Neural crest cell (in vitro differentiated cells): ENCODE measurements at regions not wholly inside any gene's neighbourhood (a gene's known extent, or its start where the extent isn't known, plus 50 kb on each side); places are given as distances from the start of the nearest gene placed in this dataset.
"Not testable (repeated sequence)": the region's sequence is repeated elsewhere in the genome, so short reads cannot be mapped to it uniquely, and the experiment has no call there.

Experiments used
- DNase-seq: peaks from one replicate; pipeline ENCODE4 v3.0.0; 2021; ENCODE audit warnings: low read depth, mixed read lengths, low spot score
- H3K27ac Mint-ChIP-seq: one replicate; pipeline ENCODE4 v1.8.0; 2021; ENCODE audit warnings: mild to moderate bottlenecking, mixed read lengths; ENCODE audit not compliant: unreplicated experiment
- H3K27me3 Mint-ChIP-seq: 2 replicates; pipeline ENCODE4 v1.8.0; 2021; ENCODE audit warnings: low read depth, mild to moderate bottlenecking, mixed read lengths
- H3K36me3 Mint-ChIP-seq: 2 replicates; pipeline ENCODE4 v1.8.0; 2021; ENCODE audit warnings: low read depth, mild to moderate bottlenecking, mixed read lengths
- H3K4me1 Mint-ChIP-seq: 2 replicates; pipeline ENCODE4 v1.8.0; 2021; ENCODE audit warnings: mixed read lengths
- H3K4me3 Mint-ChIP-seq: one replicate; pipeline ENCODE4 v1.8.0; 2021; ENCODE audit warnings: mild to moderate bottlenecking, mixed read lengths
- H3K9me3 Mint-ChIP-seq: 2 replicates; pipeline ENCODE4 v1.8.0; 2021; ENCODE audit warnings: mixed read lengths
- CTCF ChIP-seq: fragments of 200-600 bp; sonication (generic); conservative IDR thresholded peaks from 2 replicates; pipeline ENCODE4 v1.5.0; 2021; ENCODE audit warnings: antibody characterized with exemption, mild to moderate bottlenecking

GRCh38 chrX:65072590-65072989 lies 96.3 kb upstream of the ZC4H2 start:
- Mint-ChIP-seq H3K27me3 (no peaks in the 10 kb centered on the region), H3K4me3 (no peak overlapping the region), H3K36me3 (peaks cover 46% of the 10 kb centered on the region), H3K9me3 (peaks cover 32% of the 10 kb centered on the region), H3K27ac (no peak overlapping the region), H3K4me1 (no peaks in the 10 kb centered on the region)
- TF ChIP-seq CTCF, result no peak
- no peak for DNase-seq

- H3K9me3 Mint-ChIP-seq, result peaks cover 18% of the 10 kb centered on the region
- DNase-seq, H3K4me3 Mint-ChIP-seq, H3K4me1 Mint-ChIP-seq, H3K27ac Mint-ChIP-seq, H3K27me3 Mint-ChIP-seq: not testable (repeated sequence)
- peaks cover 27% of the 10 kb centered on the region for H3K36me3 Mint-ChIP-seq
Observed at GRCh38 chrX:65058626-65059025, 82.4 kb upstream of the ZC4H2 start.

- Mint-ChIP-seq H3K27me3 (no peaks in the 10 kb centered on the region), H3K4me1 (no peaks in the 10 kb centered on the region), H3K9me3 (peaks cover 26% of the 10 kb centered on the region), H3K4me3 (no peak overlapping the region), H3K36me3 (peaks cover 29% of the 10 kb centered on the region), H3K27ac (no peak overlapping the region)
- DNase-seq, result no peak
- TF ChIP-seq CTCF, result no peak
Observed at GRCh38 chrX:65045001-65045400, 68.8 kb upstream of the ZC4H2 start.

GRCh38 chrX:65035446-65035770 lies 59.2 kb upstream of the ZC4H2 start:
- H3K27ac Mint-ChIP-seq, result peak overlapping the region; percentile 95
- H3K4me3 Mint-ChIP-seq, result peak overlapping the region; percentile 95
- no peaks in the 10 kb centered on the region for H3K9me3 Mint-ChIP-seq
- peaks cover 11% of the 10 kb centered on the region for H3K4me1 Mint-ChIP-seq
- DNase-seq, result no peak
- H3K27me3 Mint-ChIP-seq, result no peaks in the 10 kb centered on the region
- TF ChIP-seq CTCF, result no peak
- no peaks in the 10 kb centered on the region for H3K36me3 Mint-ChIP-seq

GRCh38 chrX:65034668-65035445 lies 58.6 kb upstream of the ZC4H2 start, which contains the start of gene ZC3H12B:
Gene ZC3H12B (plus strand): TSS chrX:65034826.
- TF ChIP-seq CTCF, result peak; percentile 59
- peak within 1 kb of the TSS; percentile 95 for H3K27ac Mint-ChIP-seq
- no peaks in the 10 kb centered on the region for H3K36me3 Mint-ChIP-seq
- DNase-seq, result peak; percentile 65
- H3K4me1 Mint-ChIP-seq, result peaks cover 11% of the 10 kb centered on the region
- no peaks in the 10 kb centered on the region for H3K9me3 Mint-ChIP-seq
- H3K4me3 Mint-ChIP-seq, result peak within 1 kb of the TSS; percentile 95
- H3K27me3 Mint-ChIP-seq, result no peaks in the 10 kb centered on the region

GRCh38 chrX:65034292-65034667 lies 58.0 kb upstream of the ZC4H2 start:
- Mint-ChIP-seq H3K27ac (peak overlapping the region; percentile 88), H3K9me3 (no peaks in the 10 kb centered on the region)

More at GRCh38 chrX:65034292-65034667, 58.0 kb upstream of the ZC4H2 start:
- Mint-ChIP-seq H3K27me3 (no peaks in the 10 kb centered on the region), H3K4me3 (peak overlapping the region; percentile 90), H3K36me3 (peaks cover 4% of the 10 kb centered on the region), H3K4me1 (peaks cover 11% of the 10 kb centered on the region)
- DNase-seq, result no peak
- no peak for TF ChIP-seq CTCF
